GM23248 (cell line): ENCODE measurements at regions not wholly inside any gene's neighbourhood (a gene's known extent, or its start where the extent isn't known, plus 50 kb on each side); places are given as distances from the start of the nearest gene placed in this dataset.

Source experiments
- EZH2 ChIP-seq: fragments of 200-600 bp; sonication (generic); IDR thresholded peaks from 2 replicates; pipeline ENCODE4 v1.6.1; 2018; ENCODE audit warnings: antibody characterized with exemption, mild to moderate bottlenecking; ENCODE audit not compliant: insufficient read depth, poor library complexity, severe bottlenecking
- EZH2phosphoT487 ChIP-seq: fragments of 200-600 bp; sonication (generic); IDR thresholded peaks from 2 replicates; pipeline ENCODE4 v1.6.1; 2018; ENCODE audit warnings: antibody characterized with exemption, moderate library complexity, mild to moderate bottlenecking, low read depth; ENCODE audit not compliant: insufficient read depth

DNA sequence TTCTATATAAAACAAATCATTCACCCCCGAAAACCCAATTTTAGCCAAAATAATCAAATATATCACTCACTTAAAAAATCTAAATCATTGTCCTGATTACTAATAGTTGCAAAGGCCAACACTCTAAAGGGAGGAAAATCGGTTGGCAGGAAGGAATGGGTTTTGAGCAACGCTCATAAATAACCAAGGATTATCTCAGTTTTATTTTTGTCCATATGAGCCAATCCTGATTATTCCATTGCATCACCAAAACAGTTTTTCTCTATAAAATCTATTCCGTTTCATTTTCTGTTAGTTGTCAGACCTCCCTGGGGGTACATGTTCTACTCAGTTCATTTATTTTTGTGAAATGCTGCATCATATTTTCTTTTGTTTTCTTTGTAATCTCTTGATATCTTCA is 174.1 kb downstream of the LRATD1 start:
- TF ChIP-seq EZH2 (no peak), EZH2phosphoT487 (no peak)
